MCF 10A (cell line): ENCODE measurements at regions not wholly inside any gene's neighbourhood (a gene's known extent, or its start where the extent isn't known, plus 50 kb on each side); places are given as distances from the start of the nearest gene placed in this dataset.

Experiments used
- BruUV-seq: library from RNA; stranded (reverse); fragments of 400-500 nt; replicated peaks from 2 replicates; lab custom pipeline; 2021; lab: Mats Ljungman, UMichigan
- CTCF ChIA-PET: fragments of 300-600 bp; sonication (Branson Sonifier 250); formaldehyde crosslinking; extraction: SDS; loops from one replicate; lab custom pipeline; 2021; ENCODE audit warnings: antibody characterized with exemption, inconsistent platforms; lab: Yijun Ruan, JAX
- POLR2A ChIA-PET: fragments of 300-600, 350-650 bp; sonication (Branson Sonifier 250); formaldehyde crosslinking; extraction: SDS; loops from one replicate; lab custom pipeline; 2020; ENCODE audit warnings: antibody characterized with exemption, inconsistent platforms; lab: Yijun Ruan, JAX
- DNase-seq: peaks from one replicate; pipeline ENCODE4 v3.0.0-alpha.2; 2018; ENCODE audit not compliant: unreplicated experiment
- H3K27ac Mint-ChIP-seq: one replicate; pipeline ENCODE4 v1.8.0; 2022; ENCODE audit warnings: mild to moderate bottlenecking, low read depth, mixed read lengths; ENCODE audit not compliant: unreplicated experiment
- H3K27me3 Mint-ChIP-seq: one replicate; pipeline ENCODE4 v1.8.0; 2022; ENCODE audit warnings: mixed read lengths; ENCODE audit not compliant: insufficient read depth, unreplicated experiment
- H3K36me3 Mint-ChIP-seq: one replicate; pipeline ENCODE4 v1.8.0; 2022; ENCODE audit warnings: mild to moderate bottlenecking, moderate library complexity, mixed read lengths; ENCODE audit not compliant: insufficient read depth, unreplicated experiment
- H3K4me1 Mint-ChIP-seq: one replicate; pipeline ENCODE4 v1.8.0; 2022; ENCODE audit warnings: mixed read lengths; ENCODE audit not compliant: insufficient read depth, unreplicated experiment
- H3K4me3 Mint-ChIP-seq: one replicate; pipeline ENCODE4 v1.8.0; 2022; ENCODE audit warnings: mild to moderate bottlenecking, moderate library complexity, mixed read lengths; ENCODE audit not compliant: unreplicated experiment
- H3K9me3 Mint-ChIP-seq: one replicate; pipeline ENCODE4 v1.8.0; 2022; ENCODE audit warnings: mixed read lengths; ENCODE audit not compliant: unreplicated experiment
- intact Hi-C: fragments of 100-400 bp; cut with micrococcal nuclease; formaldehyde crosslinking; loops from 2 replicates; pipeline ENCODE4 v1.14.1; 2022
- TF ChIP-seq, protein P1 (sequence below): fragments of 200-600 bp; IDR thresholded peaks from one replicate; pipeline ENCODE4 v1.8.0; 2022; ENCODE audit warnings: antibody characterized with exemption, mild to moderate bottlenecking; ENCODE audit not compliant: unreplicated experiment

DNA sequence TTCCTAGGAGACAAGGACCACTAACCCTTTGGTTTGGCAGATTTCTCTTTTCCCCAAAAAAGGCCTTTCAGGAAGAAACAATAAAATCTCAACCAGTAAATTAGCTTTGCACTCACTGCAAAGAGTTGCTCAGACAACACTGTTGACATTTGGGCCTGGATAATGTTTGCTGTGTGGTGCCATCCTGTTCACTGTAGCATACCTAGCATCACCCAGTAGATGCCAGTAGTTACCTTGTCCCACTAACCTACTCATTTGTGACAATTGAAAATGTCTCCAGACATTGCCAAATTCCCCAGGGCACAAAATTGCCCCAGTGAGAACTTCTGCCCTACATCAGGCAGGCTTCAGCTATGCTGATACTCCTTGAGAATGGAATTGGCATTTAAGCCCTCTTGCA, 177.0 kb upstream of the ERCC4 start:
- Mint-ChIP-seq H3K27me3 (no peaks in the 10 kb centered on the region), H3K27ac (no peak overlapping the region), H3K4me3 (no peak overlapping the region), H3K4me1 (no peaks in the 10 kb centered on the region), H3K36me3 (no peaks in the 10 kb centered on the region), H3K9me3 (peaks cover 17% of the 10 kb centered on the region)
- intact Hi-C loops, result no loop called here
- CTCF ChIA-PET, result no interaction called here
- POLR2A ChIA-PET, result interaction anchor here (0.6 kb wide), 1 partner anchor 63 kb away, joined by 3 read pairs; no protein-coding TSS in a partner anchor
- TF ChIP-seq, protein P1, sequence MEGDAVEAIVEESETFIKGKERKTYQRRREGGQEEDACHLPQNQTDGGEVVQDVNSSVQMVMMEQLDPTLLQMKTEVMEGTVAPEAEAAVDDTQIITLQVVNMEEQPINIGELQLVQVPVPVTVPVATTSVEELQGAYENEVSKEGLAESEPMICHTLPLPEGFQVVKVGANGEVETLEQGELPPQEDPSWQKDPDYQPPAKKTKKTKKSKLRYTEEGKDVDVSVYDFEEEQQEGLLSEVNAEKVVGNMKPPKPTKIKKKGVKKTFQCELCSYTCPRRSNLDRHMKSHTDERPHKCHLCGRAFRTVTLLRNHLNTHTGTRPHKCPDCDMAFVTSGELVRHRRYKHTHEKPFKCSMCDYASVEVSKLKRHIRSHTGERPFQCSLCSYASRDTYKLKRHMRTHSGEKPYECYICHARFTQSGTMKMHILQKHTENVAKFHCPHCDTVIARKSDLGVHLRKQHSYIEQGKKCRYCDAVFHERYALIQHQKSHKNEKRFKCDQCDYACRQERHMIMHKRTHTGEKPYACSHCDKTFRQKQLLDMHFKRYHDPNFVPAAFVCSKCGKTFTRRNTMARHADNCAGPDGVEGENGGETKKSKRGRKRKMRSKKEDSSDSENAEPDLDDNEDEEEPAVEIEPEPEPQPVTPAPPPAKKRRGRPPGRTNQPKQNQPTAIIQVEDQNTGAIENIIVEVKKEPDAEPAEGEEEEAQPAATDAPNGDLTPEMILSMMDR, result no peak
- no peak for DNase-seq
- BruUV-seq, result no TSS peak

DNA sequence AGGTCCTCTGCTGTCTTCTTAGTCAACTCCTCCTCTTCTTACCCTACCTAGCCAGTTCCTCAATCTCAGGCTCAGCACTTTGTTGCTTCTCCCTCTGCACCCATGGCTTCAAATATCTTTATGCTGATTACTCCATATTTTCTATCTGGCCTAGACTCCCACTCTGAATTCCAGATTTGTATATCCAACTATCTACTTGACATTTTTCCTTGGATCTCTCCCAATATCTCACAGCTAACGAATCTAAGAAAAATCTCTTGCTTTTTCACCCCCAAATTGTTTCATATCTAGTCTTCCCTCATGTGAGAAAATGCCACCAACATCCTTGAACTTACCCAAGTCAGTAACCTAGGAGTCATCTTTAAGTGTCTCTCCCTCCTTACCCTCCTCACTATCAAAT, 176.4 kb upstream of the ERCC4 start:
- ChIA-PET POLR2A (no interaction called here), CTCF (no interaction called here)
- DNase-seq, result no peak
- Mint-ChIP-seq H3K4me1 (no peaks in the 10 kb centered on the region), H3K27ac (no peak overlapping the region), H3K9me3 (peaks cover 17% of the 10 kb centered on the region), H3K36me3 (no peaks in the 10 kb centered on the region), H3K27me3 (no peaks in the 10 kb centered on the region), H3K4me3 (no peak overlapping the region)
- intact Hi-C loops, result no loop called here
- no TSS peak for BruUV-seq
- TF ChIP-seq, protein P1, result no peak

DNA sequence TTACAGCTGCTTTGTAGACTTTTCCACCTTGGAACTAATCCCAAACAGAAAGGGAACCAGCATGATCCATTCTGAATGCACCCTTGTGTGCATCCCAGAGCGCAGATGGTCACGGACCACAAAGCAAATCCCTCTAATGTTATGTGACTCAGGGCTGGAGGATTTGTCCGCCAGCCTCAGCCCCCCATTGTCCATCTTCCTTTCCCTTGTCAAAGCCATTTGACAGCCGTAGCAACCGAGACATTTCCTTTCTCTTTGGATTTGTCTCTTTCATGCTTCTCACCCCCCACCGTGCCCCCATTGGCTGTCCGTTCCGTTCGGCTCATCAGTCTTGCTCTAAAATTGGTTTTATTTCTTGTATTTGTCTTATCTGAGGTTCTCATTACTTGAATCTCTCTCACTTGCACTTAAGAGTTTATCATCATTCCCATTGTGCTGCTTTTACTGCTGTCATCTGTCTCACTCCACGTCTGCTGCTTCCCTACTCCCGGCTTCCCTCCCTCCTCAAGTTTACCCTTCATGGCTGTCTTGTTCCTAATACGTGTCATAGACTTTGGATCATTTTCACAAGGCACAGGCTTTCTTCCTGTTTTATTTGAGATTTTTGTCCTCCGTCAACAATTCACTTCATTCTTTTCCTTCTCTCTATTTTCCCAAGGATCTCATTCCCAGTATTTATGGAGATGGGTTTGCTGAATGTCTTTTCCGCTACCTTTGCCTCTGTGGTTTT, 163.4 kb upstream of the ERCC4 start:
- no peaks in the 10 kb centered on the region for H3K4me1 Mint-ChIP-seq
- peaks cover 11% of the 10 kb centered on the region for H3K9me3 Mint-ChIP-seq
- intact Hi-C loops, result no loop called here
- H3K27me3 Mint-ChIP-seq, result peaks cover 23% of the 10 kb centered on the region
- no TSS peak for BruUV-seq
- H3K27ac Mint-ChIP-seq, result no peak overlapping the region
- no peak overlapping the region for H3K4me3 Mint-ChIP-seq
- TF ChIP-seq, protein P1, result no peak
- POLR2A ChIA-PET, result no interaction called here
- CTCF ChIA-PET, result no interaction called here
- peaks cover 6% of the 10 kb centered on the region for H3K36me3 Mint-ChIP-seq
- no peak for DNase-seq

DNA sequence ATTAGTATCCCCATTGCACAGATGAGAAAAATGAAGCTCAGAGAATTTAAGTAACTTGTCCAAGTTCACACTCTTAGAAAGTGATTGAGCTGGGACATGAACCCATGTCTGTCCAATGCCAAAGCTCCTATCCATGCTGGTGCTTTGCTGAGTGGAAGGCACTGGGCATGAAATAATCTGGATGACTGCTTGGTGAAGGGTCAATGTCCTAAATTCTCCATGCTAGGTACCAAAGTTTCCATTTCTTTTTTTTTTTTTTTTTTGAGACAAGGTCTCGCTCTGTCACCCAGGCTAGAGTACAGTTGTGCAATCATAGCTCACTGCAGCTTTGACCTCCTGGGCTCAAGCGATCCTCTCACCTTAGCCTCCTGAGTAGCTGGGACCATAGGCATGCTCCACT, 153.6 kb upstream of the ERCC4 start:
- Mint-ChIP-seq H3K9me3 (no peaks in the 10 kb centered on the region), H3K36me3 (no peaks in the 10 kb centered on the region), H3K27me3 (peaks cover 36% of the 10 kb centered on the region), H3K27ac (no peak overlapping the region), H3K4me1 (no peaks in the 10 kb centered on the region), H3K4me3 (no peak overlapping the region)
- POLR2A ChIA-PET, result no interaction called here
- CTCF ChIA-PET, result interaction anchor here (0.6 to 1.0 kb wide), 5 partner anchors 16 to 1672 kb away, joined by 3 to 4 read pairs (median 3); no protein-coding TSS in a partner anchor
- TF ChIP-seq, protein P1, result no peak
- BruUV-seq, result no TSS peak
- intact Hi-C loops, result loop anchor here (2.0 kb wide), 1 partner anchor 870 kb away; no protein-coding TSS in a partner anchor
- DNase-seq, result no peak
